ENCODE measurements at regions not wholly inside any gene's neighbourhood (a gene's known extent, or its start where the extent isn't known, plus 50 kb on each side); places are given as distances from the start of the nearest gene placed in this dataset.

GRCh38 chr18:989425-989824 lies 84.8 kb downstream of the ADCYAP1 start:
- Mint-ChIP-seq H3K27ac (no peak overlapping the region), H3K36me3 (ENCODE audit: low read depth) (peaks cover 13% of the 10 kb centered on the region), H3K4me1 (no peaks in the 10 kb centered on the region), H3K4me3 (no peak overlapping the region), H3K9me3 (peaks cover 16% of the 10 kb centered on the region), H3K27me3 (ENCODE audit: insufficient read depth) (no peaks in the 10 kb centered on the region)
- Histone ChIP-seq H3K36me3 (ENCODE audit: control insufficient read depth, insufficient read depth, low read length) (no peaks in the 10 kb centered on the region), H3K27me3 (ENCODE audit: control insufficient read depth, insufficient read depth, low read length, poor library complexity, severe bottlenecking) (no peaks in the 10 kb centered on the region), H3K9me3 (ENCODE audit: control insufficient read depth, low read length) (no peaks in the 10 kb centered on the region), H3K4me3 (ENCODE audit: low read length) (no peak overlapping the region), H3K9ac (ENCODE audit: extremely low read depth, low read length, poor library complexity, severe bottlenecking) (no peak overlapping the region), H3K27ac (ENCODE audit: low read depth, low read length) (no peak overlapping the region), H3K4me1 (ENCODE audit: control insufficient read depth, insufficient read depth, low read length) (peaks cover 4% of the 10 kb centered on the region)
- WGBS, 2 experiments (ENCODE audit: insufficient coverage in 1 of 2, insufficient read length in 1 of 2): 89 to 100% methylated on average over 2 of the region's 2 CpGs
- DNase-seq: no peak
- no peak for TF ChIP-seq CTCF (conservative IDR thresholded peaks at IDR 0.05)

- Histone ChIP-seq H3K27ac (ENCODE audit: low read depth, low read length) (no peak overlapping the region), H3K4me3 (ENCODE audit: low read length) (no peak overlapping the region), H3K27me3 (ENCODE audit: control insufficient read depth, insufficient read depth, low read length, poor library complexity, severe bottlenecking) (no peaks in the 10 kb centered on the region), H3K9me3 (ENCODE audit: control insufficient read depth, low read length) (no peaks in the 10 kb centered on the region), H3K9ac (ENCODE audit: extremely low read depth, low read length, poor library complexity, severe bottlenecking) (no peak overlapping the region), H3K4me1 (ENCODE audit: control insufficient read depth, insufficient read depth, low read length) (peaks cover under 1% of the 10 kb centered on the region), H3K36me3 (ENCODE audit: control insufficient read depth, insufficient read depth, low read length) (no peaks in the 10 kb centered on the region)
- H3K9me3 Mint-ChIP-seq: peaks cover 20% of the 10 kb centered on the region
- WGBS, 2 experiments (ENCODE audit: insufficient coverage in 1 of 2, insufficient read length in 1 of 2): 87 to 94% methylated on average over 2 of the region's 2 CpGs
- no peaks in the 10 kb centered on the region for H3K27me3 Mint-ChIP-seq (ENCODE audit: insufficient read depth)
- DNase-seq: no peak
- H3K27ac Mint-ChIP-seq: no peak overlapping the region
- no peaks in the 10 kb centered on the region for H3K4me1 Mint-ChIP-seq
- H3K36me3 Mint-ChIP-seq (ENCODE audit: low read depth): peaks cover 17% of the 10 kb centered on the region
- no peak for TF ChIP-seq CTCF (conservative IDR thresholded peaks at IDR 0.05)
- no peak overlapping the region for H3K4me3 Mint-ChIP-seq
These were observed 85.5 kb downstream of the ADCYAP1 start for GRCh38 chr18:990197-990596.

- Histone ChIP-seq H3K9ac (ENCODE audit: extremely low read depth, low read length, poor library complexity, severe bottlenecking) (no peak overlapping the region), H3K4me3 (ENCODE audit: low read length) (no peak overlapping the region), H3K9me3 (ENCODE audit: control insufficient read depth, low read length) (no peaks in the 10 kb centered on the region), H3K36me3 (ENCODE audit: control insufficient read depth, insufficient read depth, low read length) (no peaks in the 10 kb centered on the region), H3K27me3 (ENCODE audit: control insufficient read depth, insufficient read depth, low read length, poor library complexity, severe bottlenecking) (no peaks in the 10 kb centered on the region), H3K4me1 (ENCODE audit: control insufficient read depth, insufficient read depth, low read length) (no peaks in the 10 kb centered on the region), H3K27ac (ENCODE audit: low read depth, low read length) (no peak overlapping the region)
- H3K9me3 Mint-ChIP-seq: peaks cover 20% of the 10 kb centered on the region
- H3K27ac Mint-ChIP-seq: no peak overlapping the region
- H3K27me3 Mint-ChIP-seq (ENCODE audit: insufficient read depth): no peaks in the 10 kb centered on the region
- WGBS, 2 experiments (ENCODE audit: insufficient coverage in 1 of 2, insufficient read length in 1 of 2): 92 to 100% methylated on average over 1 to 2 of the region's 2 CpGs
- no peaks in the 10 kb centered on the region for H3K4me1 Mint-ChIP-seq
- DNase-seq: no peak
- no peak overlapping the region for H3K4me3 Mint-ChIP-seq
- peaks cover 17% of the 10 kb centered on the region for H3K36me3 Mint-ChIP-seq (ENCODE audit: low read depth)
- TF ChIP-seq CTCF (conservative IDR thresholded peaks at IDR 0.05): no peak
These were observed 86.8 kb downstream of the ADCYAP1 start for GRCh38 chr18:991441-991840.
